AG04450 (cell line): ENCODE measurements at regions not wholly inside any gene's neighbourhood (a gene's known extent, or its start where the extent isn't known, plus 50 kb on each side); places are given as distances from the start of the nearest gene placed in this dataset.
"Not testable (repeated sequence)": the region's sequence is repeated elsewhere in the genome, so short reads cannot be mapped to it uniquely, and the experiment has no call there.

Source experiments
- CTCF ChIA-PET: fragments of 300-600, 350-600 bp; formaldehyde crosslinking; extraction: SDS; loops from one replicate; lab custom pipeline; 2022; ENCODE audit warnings: antibody characterized with exemption, inconsistent platforms; lab: Charles Lee
- POLR2A ChIA-PET: fragments of 350-600 bp; formaldehyde crosslinking; extraction: SDS; loops from one replicate; lab custom pipeline; 2021; ENCODE audit warnings: antibody characterized with exemption, inconsistent platforms; lab: Yijun Ruan, JAX
- DNase-seq: peaks from one replicate; pipeline ENCODE4 v3.0.0-alpha.2; 2011; ENCODE audit warnings: low read depth, low spot score
- H3K27ac ChIP-seq: one replicate; pipeline ENCODE4 v1.5.1; 2012; ENCODE audit warnings: low read depth, low read length, control low read depth
- H3K27me3 ChIP-seq: one replicate; pipeline ENCODE4 v1.6.0; 2012; ENCODE audit warnings: low read length; ENCODE audit not compliant: control insufficient read depth, insufficient read depth
- H3K4me3 ChIP-seq: 2 replicates; pipeline ENCODE4 v1.5.1; 2011; ENCODE audit warnings: mild to moderate bottlenecking, low read depth, low read length, control low read depth
- H3K9me3 ChIP-seq: 2 replicates; pipeline ENCODE4 v1.5.1; 2012; ENCODE audit warnings: low read length; ENCODE audit not compliant: control insufficient read depth, insufficient read depth
- TF ChIP-seq, protein P1 (sequence below): IDR thresholded peaks from 2 replicates; pipeline ENCODE4 v1.5.1; 2011; ENCODE audit warnings: low read depth, low read length, control low read depth, inconsistent platforms

DNA sequence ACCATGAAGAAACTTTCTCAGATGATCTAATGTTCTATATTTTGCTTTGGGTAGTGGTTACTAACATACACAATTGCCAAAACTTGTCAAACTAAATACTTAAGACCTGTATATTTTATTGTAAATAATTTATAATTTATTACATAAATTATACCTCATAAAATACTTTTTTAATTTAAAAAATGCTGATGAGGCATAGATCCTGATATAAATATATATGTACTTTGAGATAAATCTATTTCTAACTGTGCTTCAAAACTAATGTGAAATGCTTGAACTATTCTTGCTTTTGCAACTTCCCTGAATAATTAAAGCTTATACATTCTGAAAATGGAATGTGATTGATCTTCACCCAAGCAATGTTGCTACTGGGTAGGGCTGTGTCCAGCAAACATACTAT lies 568.8 kb downstream of the INSC start:
- Histone ChIP-seq H3K9me3 (no peaks in the 10 kb centered on the region), H3K27me3 (no peaks in the 10 kb centered on the region), H3K4me3 (no peak overlapping the region), H3K27ac (no peak overlapping the region)
- CTCF ChIA-PET, result no interaction called here
- POLR2A ChIA-PET, result no interaction called here
- TF ChIP-seq, protein P1, sequence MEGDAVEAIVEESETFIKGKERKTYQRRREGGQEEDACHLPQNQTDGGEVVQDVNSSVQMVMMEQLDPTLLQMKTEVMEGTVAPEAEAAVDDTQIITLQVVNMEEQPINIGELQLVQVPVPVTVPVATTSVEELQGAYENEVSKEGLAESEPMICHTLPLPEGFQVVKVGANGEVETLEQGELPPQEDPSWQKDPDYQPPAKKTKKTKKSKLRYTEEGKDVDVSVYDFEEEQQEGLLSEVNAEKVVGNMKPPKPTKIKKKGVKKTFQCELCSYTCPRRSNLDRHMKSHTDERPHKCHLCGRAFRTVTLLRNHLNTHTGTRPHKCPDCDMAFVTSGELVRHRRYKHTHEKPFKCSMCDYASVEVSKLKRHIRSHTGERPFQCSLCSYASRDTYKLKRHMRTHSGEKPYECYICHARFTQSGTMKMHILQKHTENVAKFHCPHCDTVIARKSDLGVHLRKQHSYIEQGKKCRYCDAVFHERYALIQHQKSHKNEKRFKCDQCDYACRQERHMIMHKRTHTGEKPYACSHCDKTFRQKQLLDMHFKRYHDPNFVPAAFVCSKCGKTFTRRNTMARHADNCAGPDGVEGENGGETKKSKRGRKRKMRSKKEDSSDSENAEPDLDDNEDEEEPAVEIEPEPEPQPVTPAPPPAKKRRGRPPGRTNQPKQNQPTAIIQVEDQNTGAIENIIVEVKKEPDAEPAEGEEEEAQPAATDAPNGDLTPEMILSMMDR, result no peak
- DNase-seq, result no peak

DNA sequence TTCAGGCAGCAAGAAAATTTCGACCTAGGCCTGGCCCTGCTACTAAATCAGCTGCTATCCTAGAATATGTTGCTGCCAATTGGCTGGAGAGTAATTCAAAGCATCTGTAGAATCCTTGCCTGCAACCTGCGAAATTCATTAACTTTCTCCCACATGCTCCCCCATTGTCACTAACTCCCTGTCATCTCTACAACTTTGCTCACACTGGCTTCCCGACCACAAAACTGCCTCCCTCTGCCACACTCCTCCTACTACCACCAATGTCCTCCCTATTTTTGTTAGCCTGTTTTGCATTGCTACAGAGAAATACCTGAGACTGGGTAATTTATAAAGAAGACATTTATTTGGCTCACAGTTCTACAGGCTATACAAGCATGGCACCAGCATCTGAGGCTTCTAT lies 570.6 kb downstream of the INSC start:
- CTCF ChIA-PET, result no interaction called here
- TF ChIP-seq, protein P1, result no peak
- H3K4me3 ChIP-seq, result no peak overlapping the region
- H3K27me3 ChIP-seq, result no peaks in the 10 kb centered on the region
- POLR2A ChIA-PET, result no interaction called here
- no peak overlapping the region for H3K27ac ChIP-seq
- H3K9me3 ChIP-seq, result no peaks in the 10 kb centered on the region
- no peak for DNase-seq

DNA sequence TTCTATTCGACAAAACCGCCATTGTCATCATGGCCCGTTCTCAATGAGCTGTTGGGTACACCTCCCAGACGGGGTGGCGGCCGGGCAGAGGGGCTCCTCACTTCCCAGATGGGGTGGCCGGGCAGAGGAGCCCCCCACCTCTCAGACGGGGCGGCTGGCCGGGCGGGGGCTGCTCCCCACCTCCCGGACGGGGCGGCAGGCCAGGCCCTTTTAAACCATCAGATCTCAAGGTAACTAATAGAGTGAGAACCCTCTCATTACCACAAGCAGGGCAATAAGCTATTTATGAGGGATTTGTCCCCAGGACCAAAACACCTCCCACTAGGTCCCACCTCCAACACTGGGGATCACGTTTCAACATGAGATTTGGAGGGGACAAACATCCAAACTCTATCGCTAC lies 571.5 kb downstream of the INSC start:
- CTCF ChIA-PET, result interaction anchor here (0.6 kb wide), 1 partner anchor 62 kb away, joined by 3 read pairs; no protein-coding TSS in a partner anchor
- POLR2A ChIA-PET, H3K27me3 ChIP-seq, H3K9me3 ChIP-seq, DNase-seq, H3K27ac ChIP-seq, H3K4me3 ChIP-seq: not testable (repeated sequence)

DNA sequence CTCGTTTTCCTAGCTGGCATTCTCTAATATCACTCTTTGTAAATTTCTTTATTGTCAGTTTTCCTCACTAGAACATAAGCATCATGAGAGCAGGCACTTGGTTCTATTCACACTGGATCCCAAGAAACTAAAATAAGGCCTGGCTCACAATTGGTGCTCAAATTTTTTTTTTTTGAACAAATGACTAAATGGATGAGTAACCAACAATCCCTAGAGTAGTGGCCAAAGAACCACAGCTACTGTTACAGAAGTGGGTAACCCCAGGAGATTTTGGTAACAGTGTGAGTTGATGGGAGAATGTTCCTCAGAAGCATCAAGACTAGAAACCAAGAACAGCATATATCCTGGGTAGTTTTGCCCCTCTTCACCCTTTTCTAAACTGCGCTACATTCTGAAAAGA lies 572.6 kb downstream of the INSC start:
- Histone ChIP-seq H3K4me3 (no peak overlapping the region), H3K27ac (no peak overlapping the region), H3K27me3 (no peaks in the 10 kb centered on the region), H3K9me3 (no peaks in the 10 kb centered on the region)
- ChIA-PET POLR2A (no interaction called here), CTCF (no interaction called here)
- TF ChIP-seq, protein P1, result no peak
- DNase-seq, result no peak

DNA sequence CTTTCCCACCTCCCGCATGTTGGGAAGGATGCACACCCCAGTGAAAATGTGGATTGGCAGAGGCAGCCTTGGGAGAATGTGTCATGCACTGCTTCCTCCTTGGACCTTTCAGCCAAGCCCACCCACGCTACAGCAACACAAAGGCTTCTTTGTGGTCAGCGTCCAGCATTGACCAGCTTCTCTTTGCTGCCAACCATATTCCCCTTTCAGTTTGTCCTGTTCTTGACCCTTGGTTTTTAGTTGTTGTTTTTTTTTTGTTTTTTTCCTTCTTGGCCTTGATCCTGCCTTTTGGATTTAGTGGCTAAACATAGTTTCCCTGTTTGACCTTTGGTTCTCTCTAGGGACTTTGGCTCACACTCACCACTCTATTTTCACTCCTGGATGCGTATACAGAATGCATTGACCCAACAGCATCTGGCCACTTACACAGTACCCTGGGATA lies 573.6 kb downstream of the INSC start:
- ChIA-PET CTCF (no interaction called here), POLR2A (no interaction called here)
- no peak overlapping the region for H3K4me3 ChIP-seq
- H3K9me3 ChIP-seq, result no peaks in the 10 kb centered on the region
- TF ChIP-seq, protein P1, result no peak
- no peak for DNase-seq
- no peaks in the 10 kb centered on the region for H3K27me3 ChIP-seq
- H3K27ac ChIP-seq, result no peak overlapping the region

DNA sequence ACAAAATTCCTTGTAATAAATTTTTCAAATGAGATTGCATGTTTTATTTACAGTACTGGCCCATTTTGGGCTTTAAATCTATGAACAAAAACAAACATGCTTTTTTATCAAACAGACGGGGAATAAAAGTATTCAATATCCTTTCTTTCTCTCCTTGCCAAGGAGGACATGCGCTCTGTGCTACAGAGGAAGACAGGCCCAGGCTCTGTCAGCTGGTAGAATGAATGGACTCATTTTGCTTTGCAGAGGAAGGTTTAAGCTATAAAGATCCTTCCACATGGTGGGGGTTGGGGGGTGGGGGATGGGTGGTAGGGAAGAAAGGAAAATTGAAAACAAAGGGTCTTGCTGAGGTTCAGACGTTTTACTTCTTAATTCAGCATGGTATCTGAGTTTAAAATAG lies 575.6 kb downstream of the INSC start:
- no peak for DNase-seq
- Histone ChIP-seq H3K27me3 (peaks cover 2% of the 10 kb centered on the region), H3K9me3 (no peaks in the 10 kb centered on the region), H3K27ac (no peak overlapping the region), H3K4me3 (no peak overlapping the region)
- TF ChIP-seq, protein P1, result no peak
- ChIA-PET POLR2A (no interaction called here), CTCF (interaction anchor here (0.6 to 0.7 kb wide), 3 partner anchors 41 to 487 kb away, joined by 3 to 10 read pairs (median 3); no protein-coding TSS in a partner anchor)
